Panc1 (cell line): ENCODE measurements at regions not wholly inside any gene's neighbourhood (a gene's known extent, or its start where the extent isn't known, plus 50 kb on each side); places are given as distances from the start of the nearest gene placed in this dataset.

ENCODE experiments used
- ATAC-seq: fragments of 200-7000 bp; cut with Tn5 transposase; 2 replicates; pipeline ENCODE4 v1.9.1; 2020; ENCODE audit warnings: mild to moderate bottlenecking, moderate library complexity
- BruUV-seq: library from RNA; stranded (reverse); fragments of 400-500 nt; replicated peaks from 2 replicates; lab custom pipeline; 2021; lab: Mats Ljungman, UMichigan
- CTCF ChIA-PET: fragments of 300-600 bp; sonication (Branson Sonifier 250); formaldehyde crosslinking; loops from one replicate; lab custom pipeline; 2022; ENCODE audit warnings: antibody characterized with exemption; lab: Charles Lee
- POLR2A ChIA-PET: fragments of 300-600 bp; sonication (Branson Sonifier 250); formaldehyde crosslinking; loops from one replicate; lab custom pipeline; 2022; ENCODE audit warnings: antibody characterized with exemption; lab: Charles Lee
- DNase-seq: peaks from one replicate; pipeline ENCODE4 v3.0.0-alpha.2; 2010; ENCODE audit warnings: low read depth, low spot score
- H3K27ac ChIP-seq: 2 replicates; pipeline ENCODE4 v1.5.1; 2011; ENCODE audit warnings: mild to moderate bottlenecking, low read length, inconsistent platforms
- H3K27me3 ChIP-seq: fragments of 200-500 bp; sonication (Bioruptor generic); 2 replicates; pipeline ENCODE4 v1.6.0; 2014; ENCODE audit warnings: low read length, inconsistent platforms; ENCODE audit not compliant: control insufficient read depth, insufficient read depth
- H3K36me3 ChIP-seq: fragments of 200-500 bp; sonication (Bioruptor generic); 2 replicates; pipeline ENCODE4 v1.5.1; 2014; ENCODE audit warnings: inconsistent platforms, mild to moderate bottlenecking, low read length, moderate library complexity; ENCODE audit not compliant: control insufficient read depth, insufficient read depth
- H3K4me1 ChIP-seq: 2 replicates; pipeline ENCODE4 v1.5.1; 2011; ENCODE audit warnings: inconsistent platforms, mild to moderate bottlenecking, low read length, moderate library complexity; ENCODE audit not compliant: control insufficient read depth, insufficient read depth
- H3K4me3 ChIP-seq, 2 experiments: 2 replicates each; pipeline ENCODE4 v1.5.1; 2011 to 2012; ENCODE audit warnings: low read depth in 2 of 2, low read length in 2 of 2, mild to moderate bottlenecking in 2 of 2, inconsistent platforms in 1 of 2, moderate library complexity in 1 of 2
- H3K9me3 ChIP-seq: fragments of 200-500 bp; sonication (Bioruptor generic); 2 replicates; pipeline ENCODE4 v1.5.1; 2014; ENCODE audit warnings: low read depth, mild to moderate bottlenecking, inconsistent platforms, low read length, moderate library complexity; ENCODE audit not compliant: control insufficient read depth, insufficient read depth
- CTCF ChIP-seq: fragments of 450-650 bp; IDR thresholded peaks from 2 replicates; pipeline ENCODE4 v1.5.1; 2017; ENCODE audit warnings: mild to moderate bottlenecking
- POLR2AphosphoS5 ChIP-seq: IDR thresholded peaks from 2 replicates; pipeline ENCODE4 v1.6.1; 2012; ENCODE audit warnings: mild to moderate bottlenecking, low read depth, low read length, moderate library complexity
- REST ChIP-seq, 2 experiments: IDR thresholded peaks; 2 replicates each; pipeline ENCODE4 v1.6.1; 2011 to 2012; ENCODE audit warnings: low read depth in 2 of 2, control low read depth in 1 of 2, low read length in 1 of 2, mild to moderate bottlenecking in 1 of 2, moderate library complexity in 1 of 2; ENCODE audit not compliant: insufficient read depth in 1 of 2
- SIN3A ChIP-seq: IDR thresholded peaks from 2 replicates; pipeline ENCODE4 v1.6.1; 2012; ENCODE audit warnings: low read depth, mild to moderate bottlenecking, low read length, moderate library complexity, borderline replicate concordance; ENCODE audit not compliant: insufficient read depth
- TCF7L2 ChIP-seq: IDR thresholded peaks from 2 replicates; pipeline ENCODE4 v1.6.1; 2011; ENCODE audit warnings: mild to moderate bottlenecking, low read depth, low read length, inconsistent platforms
- in situ Hi-C: cut with HindIII; loops from 2 replicates; pipeline ENCODE4 v1.10.0; 2016; ENCODE audit warnings: low sequenced_read_pairs, low pct_unique_long_range_greater_than_20kb
- intact Hi-C: fragments of 100-400 bp; cut with micrococcal nuclease; formaldehyde crosslinking; loops from one replicate; pipeline ENCODE4 v1.10.0; 2022; ENCODE audit not compliant: unreplicated experiment

GRCh38 chr4:60718874-60719273 is 481.3 kb upstream of the ADGRL3 start:
- Histone ChIP-seq H3K27ac (no peak overlapping the region), H3K4me3 (no peak overlapping the region), H3K9me3 (no peaks in the 10 kb centered on the region), H3K27me3 (no peaks in the 10 kb centered on the region), H3K36me3 (no peaks in the 10 kb centered on the region), H3K4me1 (no peaks in the 10 kb centered on the region)
- ChIA-PET POLR2A (no interaction called here), CTCF (no interaction called here)
- TF ChIP-seq POLR2AphosphoS5 (no peak), SIN3A (no peak), CTCF (no peak), TCF7L2 (no peak), REST (IDR thresholded peaks at IDR 0.05; ENCODE audit: insufficient read depth in 1 of 2, low read depth in 2 of 2, low read length in 1 of 2) (no peak)
- in situ Hi-C loops (no loop called here), intact Hi-C loops (loop anchor here (2.0 kb wide), 1 partner anchor 24 kb away; no protein-coding TSS in a partner anchor)
- no peak for ATAC-seq
- DNase-seq, result no peak
- no TSS peak for BruUV-seq

- no TSS peak for BruUV-seq
- no peak for DNase-seq
- in situ Hi-C loops, result no loop called here
- ATAC-seq, result no peak
- no peaks in the 10 kb centered on the region for H3K36me3 ChIP-seq
- ChIA-PET POLR2A (no interaction called here), CTCF (no interaction called here)
- H3K27me3 ChIP-seq, result no peaks in the 10 kb centered on the region
- H3K27ac ChIP-seq, result no peak overlapping the region
- no peaks in the 10 kb centered on the region for H3K4me1 ChIP-seq
- TF ChIP-seq CTCF, result no peak
- TF ChIP-seq TCF7L2, result no peak
- no peak for TF ChIP-seq REST (IDR thresholded peaks at IDR 0.05; ENCODE audit: insufficient read depth in 1 of 2, low read depth in 2 of 2, low read length in 1 of 2)
- no peak for TF ChIP-seq POLR2AphosphoS5
- no peak for TF ChIP-seq SIN3A
- H3K4me3 ChIP-seq, result no peak overlapping the region
- H3K9me3 ChIP-seq, result no peaks in the 10 kb centered on the region
- intact Hi-C loops, result no loop called here
These were observed 478.4 kb upstream of the ADGRL3 start for GRCh38 chr4:60721685-60722084.
